MM.1S (cell line): ENCODE measurements at regions not wholly inside any gene's neighbourhood (a gene's known extent, or its start where the extent isn't known, plus 50 kb on each side); places are given as distances from the start of the nearest gene placed in this dataset.

ENCODE experiments used
- DNase-seq: peaks from one replicate; pipeline ENCODE4 v3.0.0-alpha.2; 2015
- H2AFZ ChIP-seq: fragments of 300-600 bp; sonication (generic); 2 replicates; pipeline ENCODE4 v1.6.0; 2016; ENCODE audit warnings: antibody characterized with exemption, low read length
- H3F3A ChIP-seq: fragments of 300-600 bp; sonication (generic); 2 replicates; pipeline ENCODE4 v1.6.1; 2016; ENCODE audit warnings: mild to moderate bottlenecking, antibody characterized with exemption, low read length, moderate library complexity, mixed read lengths; ENCODE audit not compliant: insufficient read depth
- H3K27ac ChIP-seq: fragments of 300-600 bp; sonication (generic); 2 replicates; pipeline ENCODE4 v1.5.1; 2016; ENCODE audit warnings: mild to moderate bottlenecking, low read length
- H3K27me3 ChIP-seq: fragments of 300-600 bp; sonication (generic); replicated peaks from 2 replicates; pipeline ENCODE4 v1.6.0; 2016; ENCODE audit warnings: low read length; ENCODE audit not compliant: insufficient read depth
- H3K36me3 ChIP-seq: fragments of 300-600 bp; sonication (generic); replicated peaks from 2 replicates; pipeline ENCODE4 v1.6.1; 2016; ENCODE audit warnings: mild to moderate bottlenecking, low read length, mixed read lengths; ENCODE audit not compliant: insufficient read depth
- H3K4me1 ChIP-seq: fragments of 300-600 bp; sonication (generic); 2 replicates; pipeline ENCODE4 v1.6.1; 2016; ENCODE audit warnings: low read length, mixed read lengths
- H3K4me2 ChIP-seq: fragments of 300-600 bp; sonication (generic); 2 replicates; pipeline ENCODE4 v1.6.0; 2016; ENCODE audit warnings: low read depth, low read length
- H3K4me3 ChIP-seq: fragments of 300-600 bp; sonication (generic); 2 replicates; pipeline ENCODE4 v1.5.1; 2016; ENCODE audit warnings: low read length, mixed read lengths
- H3K79me2 ChIP-seq: fragments of 300-600 bp; sonication (generic); 2 replicates; pipeline ENCODE4 v1.6.1; 2016; ENCODE audit warnings: mixed run types, low read length, mixed read lengths
- H3K9ac ChIP-seq: fragments of 300-600 bp; sonication (generic); 2 replicates; pipeline ENCODE4 v1.6.1; 2016; ENCODE audit warnings: low read length, mixed read lengths
- H3K9me2 ChIP-seq: fragments of 300-600 bp; sonication (generic); replicated peaks from 2 replicates; pipeline ENCODE4 v1.6.1; 2016; ENCODE audit warnings: mild to moderate bottlenecking, low read length, mixed read lengths; ENCODE audit not compliant: insufficient read depth
- H3K9me3 ChIP-seq: fragments of 300-600 bp; sonication (generic); replicated peaks from 2 replicates; pipeline ENCODE4 v1.6.1; 2016; ENCODE audit warnings: mild to moderate bottlenecking, low read length, mixed read lengths; ENCODE audit not compliant: insufficient read depth
- H4K20me1 ChIP-seq: fragments of 300-600 bp; sonication (generic); 2 replicates; pipeline ENCODE4 v1.6.1; 2016; ENCODE audit warnings: mild to moderate bottlenecking, low read length, moderate library complexity, mixed read lengths; ENCODE audit not compliant: insufficient read depth
- CTCF ChIP-seq: fragments of 300-600 bp; sonication (generic); IDR thresholded peaks from 2 replicates; pipeline ENCODE4 v1.5.1; 2016; ENCODE audit warnings: antibody characterized with exemption, low read length, mixed read lengths
- EZH2 ChIP-seq: fragments of 300-600 bp; sonication (generic); optimal IDR thresholded peaks from 2 replicates; pipeline ENCODE3; 2017; ENCODE audit warnings: low read depth, mild to moderate bottlenecking, antibody characterized with exemption, low read length, mixed read lengths
- EZH2phosphoT487 ChIP-seq: fragments of 300-600 bp; sonication (generic); IDR thresholded peaks from 2 replicates; pipeline ENCODE4 v1.6.1; 2018; ENCODE audit warnings: antibody characterized with exemption, low read length

- no peak for TF ChIP-seq EZH2phosphoT487
- TF ChIP-seq EZH2 = no peak
- TF ChIP-seq CTCF = no peak
- 0 out of 2 replicates have a peak, but pooled peaks cover 10% of the 10 kb centered on the region for H3K4me1 ChIP-seq
- H3K9me2 ChIP-seq = no peaks in the 10 kb centered on the region
- no peaks in the 10 kb centered on the region for H3F3A ChIP-seq
- no peak overlapping the region for H3K4me2 ChIP-seq
- H3K27ac ChIP-seq = no peak overlapping the region
- no peak overlapping the region for H3K4me3 ChIP-seq
- no peak overlapping the region for H2AFZ ChIP-seq
- no peaks in the 10 kb centered on the region for H3K9me3 ChIP-seq
- DNase-seq = no peak
- no peak overlapping the region for H3K9ac ChIP-seq
- H3K79me2 ChIP-seq = no peaks in the 10 kb centered on the region
- H3K27me3 ChIP-seq = no peaks in the 10 kb centered on the region
- H4K20me1 ChIP-seq = no peaks in the 10 kb centered on the region
- H3K36me3 ChIP-seq = no peaks in the 10 kb centered on the region
Observed at GRCh38 chr18:40692871-40693270, 1262.2 kb upstream of the PIK3C3 start.

DNA sequence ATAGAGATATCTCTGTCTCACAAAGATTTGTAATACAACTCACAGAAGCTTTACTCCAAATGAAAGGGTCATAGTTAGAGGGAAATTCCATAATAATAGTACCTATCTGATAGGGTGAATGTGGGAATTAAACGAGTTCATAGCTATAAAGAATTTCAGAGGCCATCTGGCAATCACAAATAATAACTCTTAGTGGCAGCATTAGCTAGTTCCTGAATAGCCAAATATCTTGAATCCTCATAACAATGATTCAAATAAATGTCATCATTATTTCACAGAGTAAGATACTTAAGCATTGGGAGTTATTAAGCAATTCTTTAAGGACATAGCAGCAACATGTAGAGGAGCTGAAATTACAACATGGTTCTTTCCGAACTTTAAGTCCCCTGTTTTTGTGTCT lies 1265.0 kb upstream of the PIK3C3 start:
- Histone ChIP-seq H3K9ac (no peak overlapping the region), H3K27ac (no peak overlapping the region), H3K27me3 (no peaks in the 10 kb centered on the region), H3F3A (no peaks in the 10 kb centered on the region), H3K4me2 (no peak overlapping the region), H3K4me3 (no peak overlapping the region), H3K79me2 (no peaks in the 10 kb centered on the region), H3K9me2 (no peaks in the 10 kb centered on the region), H3K9me3 (no peaks in the 10 kb centered on the region), H3K4me1 (no peaks in the 10 kb centered on the region), H2AFZ (no peak overlapping the region), H3K36me3 (no peaks in the 10 kb centered on the region), H4K20me1 (no peaks in the 10 kb centered on the region)
- no peak for TF ChIP-seq EZH2phosphoT487
- TF ChIP-seq EZH2 = no peak
- no peak for TF ChIP-seq CTCF
- no peak for DNase-seq

GRCh38 chr18:40687399-40687798 lies 1267.6 kb upstream of the PIK3C3 start:
- no peaks in the 10 kb centered on the region for H3K27me3 ChIP-seq
- no peaks in the 10 kb centered on the region for H3K36me3 ChIP-seq
- no peaks in the 10 kb centered on the region for H3K4me1 ChIP-seq
- no peaks in the 10 kb centered on the region for H3K9me2 ChIP-seq
- H3K27ac ChIP-seq = no peak overlapping the region
- no peak overlapping the region for H3K4me3 ChIP-seq
- H4K20me1 ChIP-seq = no peaks in the 10 kb centered on the region
- no peaks in the 10 kb centered on the region for H3K79me2 ChIP-seq
- H3K9me3 ChIP-seq = no peaks in the 10 kb centered on the region
- TF ChIP-seq CTCF = no peak
- TF ChIP-seq EZH2 = no peak
- TF ChIP-seq EZH2phosphoT487 = no peak
- no peak overlapping the region for H3K4me2 ChIP-seq
- H3F3A ChIP-seq = no peaks in the 10 kb centered on the region
- no peak overlapping the region for H2AFZ ChIP-seq
- H3K9ac ChIP-seq = no peak overlapping the region
- no peak for DNase-seq

GRCh38 chr18:40686836-40687235 lies 1268.2 kb upstream of the PIK3C3 start:
- no peak overlapping the region for H3K4me3 ChIP-seq
- H3K36me3 ChIP-seq = no peaks in the 10 kb centered on the region
- no peaks in the 10 kb centered on the region for H3K79me2 ChIP-seq
- TF ChIP-seq CTCF (no peak), EZH2 (no peak)
- no peaks in the 10 kb centered on the region for H3K4me1 ChIP-seq
- H2AFZ ChIP-seq = no peak overlapping the region
- no peaks in the 10 kb centered on the region for H4K20me1 ChIP-seq
- H3K27me3 ChIP-seq = no peaks in the 10 kb centered on the region
- no peak for DNase-seq
- no peaks in the 10 kb centered on the region for H3F3A ChIP-seq
- H3K9me3 ChIP-seq = no peaks in the 10 kb centered on the region
- H3K9me2 ChIP-seq = no peaks in the 10 kb centered on the region
- no peak overlapping the region for H3K9ac ChIP-seq
- no peak overlapping the region for H3K27ac ChIP-seq
- H3K4me2 ChIP-seq = no peak overlapping the region
